NCI-H82 (cell line): ENCODE measurements at regions not wholly inside any gene's neighbourhood (a gene's known extent, or its start where the extent isn't known, plus 50 kb on each side); places are given as distances from the start of the nearest gene placed in this dataset.
"Not testable (repeated sequence)": the region's sequence is repeated elsewhere in the genome, so short reads cannot be mapped to it uniquely, and the experiment has no call there.

Source experiments
- DNase-seq: peaks from one replicate; lab custom pipeline; 2025; lab: John Stamatoyannopoulos, UW

DNA sequence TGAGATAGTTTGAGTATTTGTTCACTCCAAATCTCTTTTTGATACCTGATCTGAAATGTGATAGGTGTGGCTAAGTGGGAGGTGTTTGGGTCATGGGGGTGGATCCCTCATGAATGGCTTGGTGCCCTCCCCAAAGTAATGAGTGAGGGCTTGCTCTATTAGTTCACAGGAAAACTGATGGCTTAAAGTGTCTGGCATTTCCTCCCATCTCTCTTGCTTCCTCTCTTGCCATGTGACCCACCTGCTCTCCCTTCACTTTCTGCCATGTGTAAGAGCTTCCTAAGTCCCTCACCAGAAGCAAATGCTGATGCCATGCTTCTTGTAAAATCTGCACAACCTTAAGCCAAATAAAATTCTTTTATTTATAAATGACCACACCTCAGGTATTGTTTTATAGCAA lies 61.1 kb downstream of the MAD2L1 start:
- DNase-seq = no peak

DNA sequence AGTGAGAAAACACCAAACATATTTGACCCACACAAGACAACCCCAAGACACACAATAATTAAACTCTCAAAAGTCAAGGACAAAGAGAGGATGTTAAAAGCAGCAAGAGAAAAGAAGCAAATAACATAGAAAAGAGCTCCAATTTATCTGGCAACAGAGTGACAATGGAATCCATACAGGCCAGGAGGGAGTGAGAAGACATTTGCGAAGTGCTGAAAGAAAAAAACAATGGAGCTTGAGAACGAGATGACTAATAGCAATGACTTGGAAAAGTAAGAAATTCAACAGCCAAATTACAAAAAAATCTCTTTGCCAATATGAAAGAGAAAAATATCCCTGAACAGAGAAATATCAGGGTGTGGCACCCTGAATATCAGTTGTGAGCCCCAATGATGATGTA lies 61.6 kb downstream of the MAD2L1 start:
- DNase-seq = no peak

DNA sequence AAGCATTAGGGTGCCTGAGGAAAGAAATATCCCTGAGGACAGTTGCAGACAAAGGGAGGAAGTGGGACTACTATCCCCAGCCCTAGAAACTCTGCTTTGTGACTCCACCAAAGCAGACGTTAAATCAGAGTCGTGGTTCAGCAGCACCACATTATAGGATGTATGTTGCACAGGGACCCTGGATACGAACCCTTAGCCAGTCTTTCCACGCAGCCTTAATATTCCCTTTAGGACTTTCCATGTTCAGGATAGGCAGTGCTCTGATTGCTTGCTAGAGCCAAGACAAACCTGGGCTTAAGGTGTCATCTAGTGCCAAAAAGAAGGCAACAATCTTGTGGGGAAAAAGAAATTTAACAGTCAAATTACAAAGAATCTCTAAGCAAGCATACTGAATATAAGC lies 62.6 kb downstream of the MAD2L1 start:
- no peak for DNase-seq

DNA sequence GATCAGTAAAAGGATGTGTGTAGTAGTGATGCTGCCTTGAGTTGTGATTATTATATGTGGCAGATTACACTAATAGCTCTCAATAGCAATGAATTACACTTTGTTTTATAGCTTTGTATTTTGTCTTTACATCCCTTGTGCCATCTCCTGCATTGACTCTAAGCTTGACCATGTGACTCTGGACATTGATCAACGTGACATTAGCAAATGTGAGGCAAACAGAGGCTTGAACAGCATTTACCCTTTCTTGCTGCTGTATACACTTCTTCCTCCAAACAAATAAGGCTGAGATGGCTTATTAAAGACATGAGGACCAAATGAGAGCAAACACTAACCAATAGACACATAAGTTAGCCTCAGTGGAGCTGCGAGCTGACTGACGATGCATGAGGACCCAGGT lies 63.5 kb downstream of the MAD2L1 start:
- DNase-seq = no peak

DNA sequence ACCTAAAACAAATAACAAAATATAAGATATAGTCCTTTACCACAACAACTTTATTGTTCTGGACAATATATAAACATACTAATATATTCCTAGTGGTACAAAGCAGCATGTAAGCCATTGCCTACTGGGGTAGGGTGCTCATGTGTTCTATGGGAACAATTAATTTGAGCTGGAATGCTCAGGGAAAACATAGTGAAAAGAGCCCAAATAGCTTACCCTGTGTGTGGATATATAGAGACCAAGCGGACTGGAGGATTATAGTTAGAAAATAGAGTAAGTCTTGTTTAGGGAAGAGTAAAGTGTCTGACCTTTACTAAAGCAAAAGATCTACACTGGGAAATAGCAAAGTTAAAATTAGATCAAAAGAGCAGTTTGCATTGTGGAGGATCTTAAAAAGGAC lies 64.8 kb downstream of the MAD2L1 start:
- no peak for DNase-seq

DNA sequence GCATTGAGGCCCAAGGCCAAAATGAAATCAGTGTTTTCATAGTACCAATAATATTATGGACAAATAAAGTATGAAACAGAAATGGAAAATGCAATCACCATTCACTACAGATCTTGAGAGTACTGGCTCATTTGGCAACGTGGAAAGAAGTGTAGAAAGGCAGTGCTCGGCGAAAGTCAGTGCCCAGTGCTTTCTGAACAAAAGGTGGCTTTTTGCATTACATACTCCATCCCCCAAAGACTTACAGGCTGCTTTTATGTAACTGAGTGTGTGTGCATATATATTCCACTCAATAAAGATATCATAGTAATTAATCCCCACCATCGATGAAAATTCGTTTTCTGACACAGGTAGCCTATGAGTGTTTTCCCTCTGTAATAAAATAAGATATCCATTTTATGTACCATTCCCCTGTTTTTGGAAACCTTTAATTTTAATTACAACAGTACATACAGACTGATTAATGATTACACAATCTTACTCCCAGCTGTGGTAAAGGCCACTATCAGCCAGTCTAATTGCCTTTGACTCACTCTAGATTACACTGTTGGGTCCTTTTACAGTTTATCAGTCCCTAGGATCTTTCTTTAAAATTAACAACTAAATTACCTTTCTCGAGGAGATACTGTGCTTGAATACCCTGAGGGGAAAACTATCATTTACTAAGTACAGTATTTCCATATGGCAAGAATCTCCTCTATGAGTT lies 65.9 kb downstream of the MAD2L1 start:
- no peak for DNase-seq

DNA sequence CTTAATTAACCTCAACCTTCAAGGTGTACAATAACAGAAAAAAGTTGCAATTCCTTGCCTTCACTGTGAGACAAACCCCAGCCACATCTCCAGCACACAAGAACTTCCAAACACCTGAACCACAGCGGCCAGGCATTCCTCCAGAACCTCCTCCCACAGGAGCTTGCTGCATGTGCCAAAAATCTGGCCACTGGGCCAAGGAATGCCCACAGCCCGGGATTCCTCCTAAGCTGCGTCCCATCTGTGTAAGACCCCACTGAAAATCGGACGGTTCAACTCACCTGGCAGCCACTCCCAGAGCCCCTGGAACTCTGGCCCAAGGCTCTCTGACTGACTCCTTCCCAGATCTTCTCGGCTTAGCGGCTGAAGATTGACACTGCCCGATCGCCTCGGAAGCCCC lies 70.6 kb downstream of the MAD2L1 start:
- not testable (repeated sequence) for DNase-seq

DNA sequence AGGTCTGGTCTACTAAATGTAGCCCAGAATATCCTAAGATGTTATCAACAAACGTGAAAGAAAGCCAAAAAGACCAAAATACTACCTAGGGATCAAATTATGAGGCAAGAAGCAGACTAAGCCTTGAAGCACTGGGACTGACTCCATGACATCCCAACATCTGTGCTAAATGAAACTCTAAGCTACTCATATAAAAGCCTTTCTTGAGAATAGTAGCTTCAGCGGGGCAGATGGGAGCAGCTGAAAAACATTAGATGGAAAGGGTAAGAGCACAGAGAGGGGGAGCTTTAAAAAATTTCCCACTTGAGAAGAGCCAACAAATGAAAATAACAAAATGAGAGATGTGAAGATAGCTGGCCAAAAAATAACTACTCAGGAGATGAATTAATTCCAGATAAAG lies 81.7 kb downstream of the MAD2L1 start:
- DNase-seq = no peak

DNA sequence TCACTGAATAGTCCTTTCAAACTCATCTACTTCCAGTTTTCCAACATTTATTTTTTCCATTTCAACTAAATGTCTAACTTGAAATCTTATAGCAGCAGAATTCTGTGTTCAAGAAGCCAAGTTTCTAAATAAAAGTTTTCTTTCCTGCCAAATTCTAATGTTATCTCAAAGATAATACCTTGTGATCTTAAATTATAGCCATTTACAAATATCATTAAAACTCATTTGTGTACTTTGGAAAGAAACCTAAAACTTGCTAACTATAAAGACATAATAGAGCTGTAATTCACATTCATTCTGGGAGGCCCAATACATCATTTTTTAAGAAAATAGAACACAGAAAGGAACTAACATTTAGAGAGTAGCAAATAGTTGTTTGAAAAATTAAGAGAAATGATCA lies 83.9 kb downstream of the MAD2L1 start:
- DNase-seq = no peak

DNA sequence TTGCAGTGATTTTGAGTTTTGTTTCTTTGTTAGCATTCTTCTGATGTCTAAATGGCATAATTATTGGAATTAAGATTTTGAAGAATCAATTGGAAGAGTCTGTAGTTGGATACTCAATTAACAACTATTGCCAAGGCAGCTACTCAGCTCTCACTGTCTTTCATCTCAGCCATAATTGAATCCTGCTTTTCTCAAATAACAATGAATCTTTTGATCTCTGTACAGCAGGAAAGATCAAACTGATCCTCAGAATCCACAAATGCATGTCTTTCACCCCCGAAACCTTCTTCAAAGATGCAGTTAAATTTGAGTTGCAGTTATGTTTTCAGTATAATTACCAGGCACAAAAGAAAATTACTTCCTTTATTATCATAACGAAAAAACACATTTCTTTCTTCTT lies 86.2 kb downstream of the MAD2L1 start:
- DNase-seq = no peak

DNA sequence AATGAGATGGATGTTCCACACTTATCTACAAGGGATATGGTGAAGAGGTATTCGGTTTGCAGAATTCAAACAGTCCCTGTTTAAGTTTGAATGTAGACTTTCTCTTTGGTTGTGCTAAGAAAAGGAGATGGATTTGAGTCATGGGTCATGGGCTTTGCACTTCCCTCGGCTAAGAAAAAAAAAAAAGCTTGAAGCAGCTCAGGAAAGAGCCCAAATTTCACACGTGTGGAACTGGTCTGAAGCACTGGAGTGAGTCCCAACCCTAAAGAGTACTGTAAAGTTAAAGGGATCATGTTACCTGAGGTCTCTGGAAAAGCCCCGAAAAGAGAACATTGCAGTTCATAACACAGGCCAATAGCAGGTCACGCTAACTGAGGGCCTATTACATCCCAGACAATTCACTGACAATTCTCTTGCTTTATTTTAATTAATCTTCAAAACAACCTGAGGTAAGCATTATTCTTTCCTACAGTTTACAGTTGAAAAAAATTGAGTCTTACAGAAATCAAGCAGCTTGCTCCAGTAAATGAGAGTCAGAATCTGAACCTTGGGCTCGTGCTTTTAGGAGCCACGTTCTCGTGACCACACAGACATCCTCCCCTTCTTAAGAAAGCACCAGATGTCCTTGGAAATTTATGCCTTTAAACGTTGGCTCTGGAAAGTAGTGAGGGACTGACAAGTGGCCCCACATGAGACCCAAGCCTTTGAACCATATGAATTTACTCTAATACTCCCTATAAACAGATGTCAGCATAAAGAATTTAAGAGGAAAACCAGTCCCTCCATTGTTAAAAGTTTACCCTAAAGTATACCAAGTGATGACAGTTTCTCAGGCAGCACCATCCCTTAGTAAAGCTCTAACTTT lies 89.3 kb downstream of the MAD2L1 start:
- DNase-seq = peak; percentile 0

DNA sequence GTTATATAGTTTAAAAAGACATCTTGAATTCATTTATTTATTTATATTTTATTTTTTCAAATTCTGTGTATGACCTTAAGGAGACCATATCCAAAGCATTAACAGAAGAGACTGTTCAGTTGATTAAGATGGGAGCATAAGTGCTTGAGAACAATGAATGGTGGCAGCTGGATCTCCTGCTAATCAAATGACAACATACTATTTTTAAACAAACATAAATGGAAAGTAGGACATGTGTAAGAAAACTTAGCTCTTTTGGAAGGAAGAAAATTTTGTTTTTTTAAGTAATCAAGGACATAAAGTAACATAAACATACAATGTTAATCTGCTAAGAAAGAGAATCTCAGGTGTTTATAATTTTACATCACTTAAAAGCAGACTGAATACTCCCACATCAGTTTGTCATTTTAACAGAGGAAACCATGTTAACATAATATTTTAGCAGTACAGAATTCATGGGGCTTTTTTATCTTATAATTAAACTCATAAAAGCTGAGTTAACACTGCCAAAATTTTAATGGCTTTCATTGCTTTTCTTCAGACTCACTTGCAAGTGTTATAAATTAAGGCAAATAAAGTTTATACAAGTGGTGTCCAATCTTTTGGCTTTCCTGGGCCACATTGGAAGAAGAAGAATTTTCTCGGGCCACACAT lies 95.1 kb downstream of the MAD2L1 start:
- DNase-seq = no peak

DNA sequence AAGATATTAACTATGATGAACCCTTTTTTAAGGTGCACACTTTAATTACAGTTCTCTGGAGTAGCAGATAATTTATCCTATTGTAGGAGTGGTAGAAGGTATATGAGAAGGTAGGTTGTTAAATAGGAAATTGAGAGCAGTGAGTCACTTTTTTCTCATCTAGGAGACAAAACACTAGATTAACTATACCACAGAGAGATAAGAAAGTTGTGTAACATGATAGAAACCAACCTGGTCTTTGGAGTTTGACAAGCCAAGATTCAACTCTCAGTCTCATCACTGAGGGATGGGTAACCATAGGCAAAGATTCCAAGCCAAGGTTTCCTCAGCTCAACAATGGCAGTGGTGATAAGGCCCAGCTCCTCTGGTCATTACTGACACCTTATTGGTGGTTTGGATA lies 104.0 kb downstream of the MAD2L1 start:
- no peak for DNase-seq

DNA sequence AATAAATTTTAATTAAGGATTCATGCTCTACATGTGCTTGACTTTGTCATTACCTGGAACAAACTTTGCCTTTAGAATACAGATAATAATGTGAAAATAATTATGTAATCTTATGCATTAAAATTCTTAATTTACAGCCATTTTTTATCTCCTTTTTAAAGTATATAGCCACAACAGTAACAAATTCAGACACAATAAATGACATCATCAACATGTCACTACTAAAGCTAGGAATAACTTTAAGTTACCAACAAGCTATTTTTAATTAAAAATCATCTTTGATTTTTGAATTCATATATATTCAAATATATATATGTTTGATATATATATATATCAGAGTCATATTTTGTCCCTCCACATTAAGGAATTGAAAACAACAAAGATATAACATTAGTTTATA lies 107.7 kb downstream of the MAD2L1 start:
- no peak for DNase-seq

DNA sequence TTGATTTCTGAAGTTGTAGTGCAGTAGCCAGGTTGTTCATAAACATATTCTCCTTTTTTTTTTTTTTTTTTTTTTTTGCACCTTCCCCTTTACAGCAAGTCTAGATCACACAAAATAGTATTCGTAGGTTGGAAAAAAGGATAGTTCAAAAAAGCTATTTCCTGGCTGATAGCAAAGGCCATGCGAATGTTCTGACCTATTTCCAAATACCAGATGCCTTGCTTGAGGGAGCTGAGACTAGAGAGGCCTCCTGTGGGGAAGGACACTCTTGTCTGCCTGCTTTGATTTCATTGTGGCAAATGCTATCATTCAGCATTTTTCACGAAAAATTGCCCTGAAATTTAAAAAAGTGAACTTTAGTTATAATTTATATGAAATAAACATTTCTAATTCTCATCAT lies 111.4 kb downstream of the MAD2L1 start:
- DNase-seq = no peak

DNA sequence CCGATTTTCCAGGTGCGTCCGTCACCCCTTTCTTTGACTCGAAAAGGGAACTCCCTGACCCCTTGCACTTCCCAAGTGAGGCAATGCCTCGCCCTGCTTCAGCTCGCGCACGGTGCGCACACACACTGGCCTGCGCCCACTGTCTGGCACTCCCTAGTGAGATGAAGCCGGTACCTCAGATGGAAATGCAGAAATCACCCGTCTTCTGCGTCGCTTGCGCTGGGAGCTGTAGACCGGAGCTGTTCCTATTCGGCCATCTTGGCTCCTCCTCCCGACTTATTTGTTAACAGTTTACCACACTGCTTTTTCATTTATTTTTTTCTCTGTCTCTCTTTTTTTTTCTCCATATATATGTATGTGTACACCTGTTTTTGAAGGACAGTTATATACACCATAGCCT lies 112.2 kb downstream of the MAD2L1 start:
- not testable (repeated sequence) for DNase-seq

DNA sequence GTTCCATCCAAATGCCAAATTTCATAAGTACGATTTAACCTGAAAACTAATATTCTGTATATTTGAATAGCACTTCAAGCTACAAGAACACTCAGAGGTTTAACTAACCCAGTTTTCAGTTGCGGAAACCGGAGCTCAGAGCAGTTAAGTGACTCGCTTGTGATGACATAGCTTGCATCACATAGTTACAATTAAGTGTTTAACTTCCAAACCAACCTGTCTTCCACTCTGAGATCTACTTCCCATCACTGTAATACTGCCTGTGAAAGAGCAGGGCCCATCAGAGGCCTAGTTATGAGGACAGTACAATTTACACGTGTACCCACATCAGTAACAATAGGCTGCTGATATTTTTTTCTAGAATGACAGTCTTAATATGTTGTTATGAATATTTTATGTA lies 120.3 kb downstream of the MAD2L1 start:
- no peak for DNase-seq

DNA sequence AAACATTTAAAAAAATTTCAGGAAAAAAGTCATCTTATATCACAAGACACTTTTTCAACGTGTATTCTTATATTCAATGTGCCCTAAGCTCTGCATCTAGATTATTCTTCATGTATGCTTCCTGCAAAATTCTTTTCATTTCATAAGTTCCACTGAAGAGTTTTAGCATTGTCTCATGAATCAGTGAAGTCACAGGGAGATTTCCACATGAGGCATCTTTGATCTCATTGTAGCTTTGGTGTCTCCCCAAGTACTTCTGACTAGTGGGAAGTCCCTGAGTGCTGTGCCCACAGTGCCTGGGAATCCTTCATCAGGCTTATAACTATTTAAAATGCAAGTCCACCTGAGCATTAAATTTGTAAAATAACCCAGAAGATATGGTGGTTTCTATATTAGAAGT lies 123.8 kb downstream of the MAD2L1 start:
- no peak for DNase-seq

DNA sequence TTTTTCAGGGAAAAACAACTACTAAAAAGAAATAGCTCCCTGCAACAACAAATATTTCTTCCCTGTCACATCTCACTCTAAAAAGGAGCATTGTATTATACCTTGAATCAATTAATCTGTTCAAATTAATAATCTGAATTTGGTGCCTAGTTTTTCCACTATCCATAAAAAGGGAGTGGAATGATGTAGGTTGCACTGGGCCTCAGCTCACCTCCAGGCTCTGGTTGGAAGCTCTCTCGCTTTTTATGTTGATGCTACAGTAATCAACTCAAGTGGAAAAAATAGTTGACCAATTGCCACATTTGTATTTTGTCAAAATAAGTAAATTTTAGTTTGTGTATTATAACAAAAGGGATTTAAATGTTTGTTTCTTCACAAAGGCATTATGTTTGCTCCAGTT lies 126.1 kb downstream of the MAD2L1 start:
- no peak for DNase-seq

DNA sequence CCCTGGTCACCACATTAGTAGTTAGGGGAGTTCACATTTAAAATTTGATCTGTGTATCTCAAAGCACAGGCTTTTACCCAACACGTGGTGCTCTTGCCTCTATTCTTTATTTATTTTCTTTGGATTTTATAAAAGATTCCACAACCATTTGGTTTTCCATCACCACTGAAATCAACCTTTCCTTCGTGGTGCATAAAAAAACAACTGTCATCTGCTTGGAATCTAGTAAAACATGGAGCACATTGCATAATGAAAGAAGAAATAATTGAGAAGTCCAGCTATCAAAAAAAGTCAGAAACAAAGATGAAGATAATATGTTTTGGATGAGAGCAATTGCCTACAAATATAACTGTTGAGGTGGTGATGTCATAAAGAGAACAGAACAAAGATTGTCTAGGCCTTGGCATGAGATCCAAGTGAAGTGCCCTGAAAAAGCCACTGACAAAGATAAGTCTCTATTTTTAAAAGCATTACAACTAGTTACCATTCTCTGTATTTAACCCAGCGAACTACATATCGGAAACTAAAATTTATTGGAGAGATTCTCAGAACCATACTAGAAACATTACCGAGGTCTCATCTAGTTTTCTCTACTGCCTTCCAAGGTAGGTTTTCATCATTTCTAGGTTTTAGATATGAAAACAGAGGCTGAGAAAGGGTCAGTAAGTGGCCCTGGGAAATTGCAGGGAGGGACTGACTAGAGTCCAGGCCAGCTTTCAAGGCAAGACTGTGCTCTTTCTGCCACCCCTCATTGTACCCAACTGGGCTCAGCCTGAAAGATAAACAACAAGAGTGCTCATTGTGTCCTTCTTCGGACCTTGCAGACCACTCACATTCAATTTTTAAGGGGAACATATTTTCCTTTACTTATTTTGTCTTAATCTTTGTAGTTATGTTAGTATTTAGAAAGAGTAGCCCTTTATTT lies 127.3 kb downstream of the MAD2L1 start:
- no peak for DNase-seq

DNA sequence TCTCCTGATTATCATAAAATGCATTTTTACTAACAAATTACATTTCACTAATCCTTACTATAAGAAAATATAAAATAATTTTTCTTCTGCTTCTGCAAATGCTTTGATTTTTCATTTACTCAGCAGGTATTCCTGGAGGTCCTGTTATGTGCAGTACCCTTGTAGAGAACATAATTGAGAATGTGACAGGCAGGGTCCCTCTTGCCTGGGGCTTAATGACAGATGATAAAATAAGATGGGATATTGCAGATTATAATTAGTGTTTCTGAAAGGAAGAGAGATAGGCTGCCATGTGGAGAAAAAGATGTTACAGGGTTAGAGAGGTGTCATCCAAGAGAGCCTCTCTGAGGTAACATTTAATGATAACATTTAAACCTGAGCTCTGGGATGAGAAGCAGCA lies 128.9 kb downstream of the MAD2L1 start:
- DNase-seq = no peak

DNA sequence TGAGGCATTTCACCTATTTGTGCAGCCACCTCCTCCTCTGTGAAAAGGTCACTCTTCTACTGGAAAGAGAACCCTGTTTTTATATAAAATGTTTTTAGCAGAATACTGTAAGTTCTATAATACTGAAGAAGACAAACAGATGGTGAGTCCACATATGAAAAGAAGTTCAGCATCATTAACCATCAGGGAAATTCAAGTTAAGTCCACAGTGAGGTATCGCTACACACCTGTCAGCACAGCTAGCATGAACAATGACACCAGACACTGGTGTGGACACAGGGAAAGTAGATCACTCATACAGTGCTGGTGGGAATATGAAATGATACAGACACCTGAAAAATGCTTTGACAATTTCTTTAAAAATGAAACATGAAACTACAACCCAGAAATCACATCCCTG lies 133.0 kb downstream of the MAD2L1 start:
- no peak for DNase-seq
